ENCODE measurements at regions not wholly inside any gene's neighbourhood (a gene's known extent, or its start where the extent isn't known, plus 50 kb on each side); places are given as distances from the start of the nearest gene placed in this dataset.
"Not testable (repeated sequence)": the region's sequence is repeated elsewhere in the genome, so short reads cannot be mapped to it uniquely, and the experiment has no call there.

DNA sequence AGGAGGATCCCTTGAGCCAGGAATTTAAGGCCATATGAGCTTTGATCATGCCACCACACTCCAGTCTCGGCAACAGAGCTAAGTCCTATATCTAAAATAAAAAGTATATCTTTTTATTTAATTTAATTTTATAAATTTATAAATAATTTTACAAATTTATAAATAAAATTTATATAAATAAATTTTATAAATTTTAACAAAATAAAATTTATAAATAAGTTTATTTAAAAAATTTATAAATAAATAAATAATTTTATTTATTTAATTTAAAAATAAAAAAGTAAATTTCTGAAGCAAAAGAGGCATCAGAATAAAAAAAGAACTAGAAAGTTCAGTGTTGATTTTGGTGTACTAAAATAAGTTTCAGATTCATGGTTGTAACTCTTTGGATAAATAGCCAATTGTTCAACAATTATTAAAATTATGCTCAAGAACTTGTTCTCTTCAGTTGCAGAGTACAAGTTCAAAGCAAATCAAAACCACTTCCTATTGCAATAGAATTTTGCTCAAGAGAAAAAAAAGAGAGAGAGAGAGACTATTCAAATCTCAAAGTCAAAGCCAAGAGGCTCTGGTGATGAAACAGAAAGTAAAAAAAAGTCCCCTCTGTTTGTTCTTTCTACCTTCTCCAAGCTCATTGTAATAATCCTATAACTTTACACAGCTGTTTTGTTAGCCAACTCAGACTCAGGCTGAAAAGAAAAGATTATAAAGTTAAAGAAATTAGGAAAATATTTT is 547.5 kb upstream of the ADGRB3 start:
- ATAC-seq (no peak), DNase-seq (no peak)
- intact Hi-C loops (cut with micrococcal nuclease): no loop called here

DNA sequence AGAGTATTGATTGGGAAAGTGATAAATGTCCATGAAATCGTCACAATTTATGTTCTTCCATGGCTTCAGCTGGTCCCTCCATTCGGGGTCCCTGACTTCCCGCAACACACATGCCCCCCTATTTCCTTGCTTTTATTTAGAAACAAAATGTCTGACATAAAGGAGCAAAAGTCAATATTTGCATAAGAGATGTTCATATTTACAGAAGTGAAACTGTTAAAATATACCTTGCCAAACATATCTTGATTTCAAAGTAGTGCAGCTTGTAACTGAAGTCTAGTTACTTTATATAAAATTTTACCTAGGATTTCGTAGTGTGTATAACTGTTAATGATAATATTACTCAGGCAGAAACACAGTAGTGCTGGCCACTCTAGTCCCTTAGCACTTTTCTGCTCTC is 548.9 kb upstream of the ADGRB3 start:
- intact Hi-C loops (cut with micrococcal nuclease): no loop called here
- ATAC-seq (no peak), DNase-seq (no peak)

DNA sequence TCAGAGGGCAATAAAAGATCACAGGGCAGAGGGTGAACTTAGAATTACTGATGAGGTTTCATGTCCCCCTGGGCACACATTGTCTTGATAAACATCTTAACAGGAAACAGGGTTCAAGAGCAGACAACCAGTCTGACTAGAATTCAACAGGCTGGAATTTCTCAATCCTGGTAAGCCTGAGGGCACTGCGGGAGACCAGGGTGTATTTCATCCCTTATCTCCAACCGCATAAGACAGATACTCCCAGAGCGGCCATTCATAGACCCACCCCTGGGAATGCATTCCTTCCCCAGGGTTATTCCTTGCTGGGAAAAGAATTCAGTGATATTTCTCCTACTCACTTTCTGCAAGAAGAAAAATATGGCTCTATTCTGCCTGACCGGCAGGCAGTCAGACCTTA is 549.5 kb upstream of the ADGRB3 start:
- intact Hi-C loops (cut with micrococcal nuclease); DNase-seq; ATAC-seq: not testable (repeated sequence)

GRCh38 chr6:68082086-68082485 is 553.0 kb upstream of the ADGRB3 start:
- no peak for ATAC-seq
- intact Hi-C loops (cut with micrococcal nuclease): no loop called here
- DNase-seq: no peak

DNA sequence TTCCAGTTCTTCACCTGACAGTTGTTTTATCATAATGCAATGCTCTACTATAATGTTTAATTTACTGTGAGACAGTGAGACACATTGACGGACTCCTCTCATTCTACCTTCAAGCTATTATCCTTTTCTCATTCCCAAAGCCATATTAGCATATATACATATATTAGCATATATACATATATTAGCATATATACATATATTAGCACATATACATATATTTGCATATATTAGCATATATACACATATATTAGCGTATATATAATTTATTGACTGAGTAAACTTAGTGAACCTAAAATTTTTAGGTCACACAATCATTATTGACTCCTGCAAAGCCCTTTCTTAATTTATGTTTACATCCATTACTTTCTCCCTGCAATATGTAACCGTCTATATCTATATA is 555.0 kb upstream of the ADGRB3 start:
- no peak for ATAC-seq
- intact Hi-C loops (cut with micrococcal nuclease): no loop called here
- no peak for DNase-seq

DNA sequence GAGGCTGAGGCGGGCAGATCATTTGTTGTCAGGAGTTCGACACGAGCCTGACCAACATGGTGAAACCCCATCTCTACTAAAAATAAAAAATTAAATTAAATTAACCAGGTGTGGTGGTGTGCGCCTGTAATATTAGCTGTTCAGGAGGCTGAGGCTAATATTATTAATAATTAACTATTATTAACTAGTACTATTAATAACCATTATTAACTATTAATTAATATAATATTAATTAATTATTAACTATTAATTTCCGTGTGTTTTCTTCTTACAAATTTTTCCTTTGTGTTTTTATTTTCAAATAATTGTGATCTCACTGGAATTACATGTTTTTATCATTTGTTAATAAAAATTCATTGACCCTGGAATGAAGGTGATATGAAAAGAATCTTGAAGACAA is 557.4 kb upstream of the ADGRB3 start:
- DNase-seq (no peak), ATAC-seq (no peak)

GRCh38 chr6:68071740-68072139 is 563.3 kb upstream of the ADGRB3 start:
- ATAC-seq: no peak
- intact Hi-C loops (cut with micrococcal nuclease): no loop called here
- DNase-seq: no peak

More for the DNA sequence above, 557.4 kb upstream of the ADGRB3 start:
- intact Hi-C loops (cut with micrococcal nuclease): no loop called here

DNA sequence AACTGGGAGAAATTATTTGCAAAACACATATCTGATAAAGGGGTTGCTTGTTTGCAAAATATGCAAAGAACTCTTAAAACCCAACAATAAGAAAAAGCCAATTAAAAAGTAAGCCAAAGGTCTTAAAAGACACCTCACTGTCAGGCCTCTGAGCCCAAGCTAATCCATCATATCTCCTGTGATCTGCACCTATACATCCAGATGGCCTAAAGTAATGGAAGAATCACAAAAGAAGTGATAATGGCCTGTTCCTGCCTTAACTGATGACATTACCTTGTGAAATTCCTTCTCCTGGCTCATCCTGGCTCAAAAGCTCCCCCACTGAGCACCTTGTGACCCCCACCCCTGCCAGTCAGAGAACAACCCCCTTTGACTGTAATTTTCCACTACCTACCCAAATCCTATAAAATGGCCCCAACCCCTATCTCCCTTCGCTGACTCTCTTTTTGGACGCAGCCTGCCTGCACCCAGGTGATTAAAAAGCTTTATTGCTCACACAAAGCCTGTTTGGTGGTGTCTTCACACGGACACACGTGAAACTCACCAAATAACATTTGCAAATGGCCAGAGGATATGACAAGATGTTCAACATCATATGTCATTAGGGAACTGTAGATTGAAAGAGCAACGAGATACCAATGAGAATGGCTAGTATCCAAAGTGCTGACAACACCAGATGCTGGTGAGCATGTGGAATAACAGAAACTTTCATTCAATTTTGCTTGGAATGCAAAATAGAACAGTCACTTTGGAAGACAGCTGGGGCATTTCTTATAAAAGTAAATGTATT is 565.0 kb upstream of the ADGRB3 start:
- DNase-seq: no peak
- intact Hi-C loops (cut with micrococcal nuclease): no loop called here

DNA sequence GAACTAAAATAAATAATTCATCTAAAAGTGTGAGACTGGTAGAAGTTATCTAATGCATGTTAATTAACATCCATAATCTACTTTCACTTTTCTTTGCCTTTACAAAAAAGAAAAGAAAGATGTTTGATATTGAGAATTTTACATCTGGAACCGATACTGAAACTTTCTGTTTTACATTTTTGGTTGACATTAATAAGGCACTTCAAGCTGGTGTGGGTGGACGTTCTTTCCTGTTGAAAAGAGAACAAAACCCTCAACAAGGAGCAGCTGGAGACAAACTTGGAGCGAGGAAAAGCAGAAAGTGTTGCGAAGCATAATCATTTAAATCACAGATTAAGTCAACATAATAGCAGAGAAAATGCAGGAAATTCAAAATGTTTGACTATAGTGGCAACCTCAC is 575.2 kb upstream of the ADGRB3 start:
- intact Hi-C loops (cut with micrococcal nuclease): no loop called here
- DNase-seq (no peak), ATAC-seq (peak; percentile 39)

More for the DNA sequence above, 565.0 kb upstream of the ADGRB3 start:
- ATAC-seq: peak; percentile 27

DNA sequence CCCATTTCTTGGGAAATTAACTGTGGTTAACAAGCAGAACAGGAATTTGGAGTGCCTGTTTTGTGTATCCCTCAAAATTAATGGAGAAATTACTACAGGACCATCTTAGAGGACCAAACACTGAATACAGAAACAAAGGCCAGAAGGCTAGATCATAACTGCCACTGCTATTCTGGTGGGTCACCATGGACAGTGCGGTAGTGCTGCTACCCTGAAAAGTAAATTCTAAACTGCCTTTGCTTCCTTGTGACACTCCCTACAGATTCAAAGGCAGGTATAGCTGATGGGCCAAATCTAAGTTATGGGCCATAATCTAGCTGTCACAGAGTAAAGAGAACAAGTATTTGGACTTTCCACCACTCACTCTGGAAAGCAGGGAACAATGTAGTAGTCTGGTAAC is 575.8 kb upstream of the ADGRB3 start:
- DNase-seq (no peak), ATAC-seq (no peak)
- intact Hi-C loops (cut with micrococcal nuclease): no loop called here

DNA sequence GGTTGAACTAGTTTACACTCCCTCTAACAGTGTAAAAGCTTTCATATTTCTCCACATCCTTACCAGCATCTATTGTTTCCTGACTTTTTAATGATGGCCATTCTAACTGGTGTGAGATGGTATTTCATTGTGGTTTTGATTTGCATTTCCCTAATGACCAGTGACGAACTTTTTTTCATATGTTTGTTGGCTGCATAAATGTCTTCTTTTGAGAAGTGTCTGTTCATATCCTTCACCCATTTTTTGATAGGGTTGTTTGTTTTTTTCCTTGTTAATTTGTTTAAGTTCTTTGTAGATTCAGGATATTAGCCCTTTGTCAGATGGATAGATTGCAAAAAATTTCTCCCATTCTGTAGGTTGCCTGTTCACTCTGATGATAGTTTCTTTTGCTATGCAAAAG is 578.5 kb upstream of the ADGRB3 start:
- intact Hi-C loops (cut with micrococcal nuclease); DNase-seq; ATAC-seq: not testable (repeated sequence)

DNA sequence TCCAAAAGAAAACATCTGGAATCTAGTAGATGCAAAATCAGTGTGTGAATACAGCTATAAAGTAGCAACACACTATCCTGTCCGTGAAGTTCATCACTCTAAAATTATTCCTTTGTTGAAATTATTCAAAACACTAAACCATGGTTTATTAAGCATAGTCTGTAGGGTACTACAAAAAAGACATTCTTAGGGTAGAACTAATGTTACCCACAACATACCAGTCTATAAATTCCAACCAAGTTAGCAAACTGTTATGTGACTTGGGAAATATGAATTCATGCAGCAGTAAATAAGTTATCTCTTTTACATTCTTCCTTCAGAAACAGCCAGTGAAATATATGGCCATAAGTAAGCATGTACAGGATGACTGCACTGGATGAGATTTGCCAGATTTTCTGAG is 580.3 kb upstream of the ADGRB3 start:
- intact Hi-C loops (cut with micrococcal nuclease): no loop called here
- DNase-seq (no peak), ATAC-seq (no peak)

- intact Hi-C loops (cut with micrococcal nuclease): no loop called here
- no peak for ATAC-seq
- no peak for DNase-seq
These were observed 581.2 kb upstream of the ADGRB3 start for GRCh38 chr6:68053805-68054373.

- no peak for ATAC-seq
- intact Hi-C loops (cut with micrococcal nuclease): no loop called here
- no peak for DNase-seq
These were observed 582.8 kb upstream of the ADGRB3 start for GRCh38 chr6:68052234-68052633.

GRCh38 chr6:68049562-68049961 is 585.5 kb upstream of the ADGRB3 start:
- DNase-seq: no peak
- no peak for ATAC-seq
- intact Hi-C loops (cut with micrococcal nuclease): no loop called here

DNA sequence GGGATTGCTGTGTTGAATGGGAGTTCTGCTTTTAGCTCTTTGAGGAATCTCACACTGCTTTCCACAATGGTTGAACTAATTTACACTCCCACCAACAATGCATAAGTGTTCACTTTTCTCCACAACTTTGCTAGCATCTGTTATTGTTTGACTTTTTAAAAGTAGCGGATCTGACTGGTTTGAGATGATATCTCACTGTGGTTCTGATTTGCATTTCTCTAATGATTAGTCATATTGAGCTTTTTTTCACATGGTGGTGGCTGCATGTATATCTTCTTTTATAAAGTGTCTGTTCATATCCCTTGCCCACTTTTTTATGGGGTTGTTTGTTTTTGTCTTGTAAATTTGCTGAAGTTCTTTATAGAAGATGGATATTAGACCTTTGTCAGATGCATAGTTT is 588.3 kb upstream of the ADGRB3 start:
- ATAC-seq (no peak), DNase-seq (no peak)
- intact Hi-C loops (cut with micrococcal nuclease): no loop called here

GRCh38 chr6:68046302-68046701 is 588.8 kb upstream of the ADGRB3 start:
- DNase-seq (no peak), ATAC-seq (no peak)
- intact Hi-C loops (cut with micrococcal nuclease): no loop called here

GRCh38 chr6:68045193-68045592 is 589.9 kb upstream of the ADGRB3 start:
- intact Hi-C loops (cut with micrococcal nuclease): no loop called here
- no peak for DNase-seq
- ATAC-seq: no peak

- DNase-seq (no peak), ATAC-seq (no peak)
- intact Hi-C loops (cut with micrococcal nuclease): no loop called here
These were observed 590.8 kb upstream of the ADGRB3 start for GRCh38 chr6:68044264-68044663.

DNA sequence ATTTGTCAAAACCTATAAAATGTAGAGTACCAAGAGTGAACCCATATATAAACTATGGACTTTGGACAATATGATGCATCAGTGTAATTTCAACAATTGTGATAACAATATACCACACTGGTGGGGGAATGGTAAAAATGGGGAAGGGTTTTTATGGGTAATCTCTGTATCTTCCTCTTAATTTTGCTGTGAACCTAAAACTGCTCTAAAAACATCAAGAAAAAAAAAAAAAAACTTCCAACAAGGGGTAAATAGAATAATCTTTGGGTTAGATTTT is 592.0 kb upstream of the ADGRB3 start:
- ATAC-seq (no peak), DNase-seq (no peak)
- intact Hi-C loops (cut with micrococcal nuclease): no loop called here

Measured in left ventricle myocardium superior (tissue), 1 donor.